IMR-90 (cell line): ENCODE measurements at regions not wholly inside any gene's neighbourhood (a gene's known extent, or its start where the extent isn't known, plus 50 kb on each side); places are given as distances from the start of the nearest gene placed in this dataset.

Source experiments
- ATAC-seq: fragments of 200-7000 bp; cut with Tn5 transposase; 2 replicates; pipeline ENCODE4 v1.9.1; 2020; ENCODE audit warnings: low read depth, mild to moderate bottlenecking, moderate library complexity
- BruUV-seq: library from RNA; stranded (reverse); fragments of 400-500 nt; replicated peaks from 2 replicates; lab custom pipeline; 2021; lab: Mats Ljungman, UMichigan
- CTCF ChIA-PET: fragments of 300-600 bp; formaldehyde crosslinking; extraction: SDS; loops from one replicate; lab custom pipeline; 2021; ENCODE audit warnings: antibody characterized with exemption; lab: Yijun Ruan, JAX
- POLR2A ChIA-PET: fragments of 300-600 bp; sonication (Branson Sonifier 250); formaldehyde crosslinking; loops from one replicate; lab custom pipeline; 2022; ENCODE audit warnings: antibody characterized with exemption; ENCODE audit not compliant: unreplicated experiment; lab: Charles Lee
- DNase-seq: peaks from one replicate; pipeline ENCODE4 v3.0.0; 2013
- H2AFZ ChIP-seq: replicated peaks from 2 replicates; pipeline ENCODE3; 2013; ENCODE audit warnings: low read length, mild to moderate bottlenecking; ENCODE audit not compliant: poor library complexity
- H2AK5ac ChIP-seq: 2 replicates; pipeline ENCODE4 v1.6.1; 2013; ENCODE audit warnings: low read depth, low read length, inconsistent platforms
- H2AK9ac ChIP-seq: replicated peaks from 2 replicates; pipeline ENCODE3; 2013; ENCODE audit warnings: mild to moderate bottlenecking, low read depth, low read length, moderate library complexity; ENCODE audit not compliant: poor library complexity
- H2BK120ac ChIP-seq: 2 replicates; pipeline ENCODE4 v1.6.1; 2013; ENCODE audit warnings: low read depth, low read length, inconsistent platforms
- H2BK15ac ChIP-seq: 3 replicates; pipeline ENCODE4 v1.6.1; 2013; ENCODE audit warnings: low read depth, low read length, inconsistent platforms
- H2BK20ac ChIP-seq: 2 replicates; pipeline ENCODE4 v1.6.1; 2013; ENCODE audit warnings: low read depth, mild to moderate bottlenecking, inconsistent platforms, low read length, moderate library complexity
- H2BK5ac ChIP-seq: 2 replicates; pipeline ENCODE4 v1.6.1; 2013; ENCODE audit warnings: mild to moderate bottlenecking, low read depth, low read length, inconsistent platforms; ENCODE audit not compliant: poor library complexity, severe bottlenecking
- H3K14ac ChIP-seq: replicated peaks from 2 replicates; pipeline ENCODE4 v1.6.1; 2013; ENCODE audit warnings: low read depth, low read length, inconsistent platforms
- H3K18ac ChIP-seq: 2 replicates; pipeline ENCODE4 v1.6.1; 2013; ENCODE audit warnings: low read depth, low read length, control low read depth
- H3K23ac ChIP-seq: 2 replicates; pipeline ENCODE4 v1.6.1; 2013; ENCODE audit warnings: low read depth, low read length, inconsistent platforms
- H3K27ac ChIP-seq: 2 replicates; pipeline ENCODE4 v1.5.1; 2013; ENCODE audit warnings: mild to moderate bottlenecking, control low read depth, low read length; ENCODE audit not compliant: insufficient read depth
- H3K27me3 ChIP-seq: 2 replicates; pipeline ENCODE4 v1.6.1; 2013; ENCODE audit warnings: low read length; ENCODE audit not compliant: control insufficient read depth, insufficient read depth
- H3K36me3 ChIP-seq: 2 replicates; pipeline ENCODE4 v1.6.1; 2013; ENCODE audit warnings: low read length, mixed read lengths; ENCODE audit not compliant: control insufficient read depth, insufficient read depth
- H3K4ac ChIP-seq: 2 replicates; pipeline ENCODE4 v1.6.1; 2013; ENCODE audit warnings: low read depth, low read length, inconsistent platforms
- H3K4me1 ChIP-seq: 2 replicates; pipeline ENCODE4 v1.6.1; 2013; ENCODE audit warnings: low read length, mixed read lengths; ENCODE audit not compliant: control insufficient read depth, insufficient read depth
- H3K4me2 ChIP-seq: 2 replicates; pipeline ENCODE4 v1.6.1; 2013; ENCODE audit warnings: low read depth, mild to moderate bottlenecking, control low read depth, low read length, moderate library complexity
- H3K4me3 ChIP-seq: 2 replicates; pipeline ENCODE4 v1.5.1; 2013; ENCODE audit warnings: low read depth, mild to moderate bottlenecking, control low read depth, low read length, moderate library complexity; ENCODE audit not compliant: insufficient read depth
- H3K56ac ChIP-seq: 2 replicates; pipeline ENCODE4 v1.6.1; 2013; ENCODE audit warnings: low read length, inconsistent platforms; ENCODE audit not compliant: insufficient read depth; ENCODE audit errors: extremely low read depth
- H3K79me1 ChIP-seq, 2 experiments: 2 replicates each; pipeline ENCODE4 v1.6.1; 2013; ENCODE audit warnings: low read length in 2 of 2, inconsistent platforms in 1 of 2, low read depth in 1 of 2
- H3K9ac ChIP-seq: 2 replicates; pipeline ENCODE4 v1.6.1; 2013; ENCODE audit warnings: low read depth, low read length, control low read depth
- H3K9me1 ChIP-seq: 2 replicates; pipeline ENCODE4 v1.6.1; 2013; ENCODE audit warnings: low read length, inconsistent platforms; ENCODE audit not compliant: insufficient read depth
- H3K9me3 ChIP-seq: 2 replicates; pipeline ENCODE4 v1.6.1; 2013; ENCODE audit warnings: low read length; ENCODE audit not compliant: control insufficient read depth, insufficient read depth
- H4K20me1 ChIP-seq: 2 replicates; pipeline ENCODE4 v1.6.1; 2013; ENCODE audit warnings: low read length, inconsistent platforms; ENCODE audit not compliant: insufficient read depth
- H4K5ac ChIP-seq: 2 replicates; pipeline ENCODE4 v1.6.1; 2013; ENCODE audit warnings: mild to moderate bottlenecking, low read depth, low read length, control low read depth
- H4K8ac ChIP-seq, 2 experiments: 2 replicates each; pipeline ENCODE4 v1.6.1; 2013; ENCODE audit warnings: low read depth in 2 of 2, low read length in 2 of 2, control low read depth in 1 of 2, inconsistent platforms in 1 of 2
- H4K91ac ChIP-seq: 2 replicates; pipeline ENCODE4 v1.6.1; 2013; ENCODE audit warnings: low read depth, low read length, inconsistent platforms; ENCODE audit not compliant: insufficient read depth
- BHLHE40 ChIP-seq: fragments of 150-350 bp; IDR thresholded peaks from 2 replicates; pipeline ENCODE4 v1.6.1; 2016; ENCODE audit warnings: mild to moderate bottlenecking, low read depth, low read length
- CEBPB ChIP-seq: IDR thresholded peaks from 2 replicates; pipeline ENCODE4 v1.6.1; 2012; ENCODE audit warnings: low read depth, low read length, improper control_type of control experiment
- CTCF ChIP-seq: conservative IDR thresholded peaks from 2 replicates; pipeline ENCODE4 v1.5.1; 2012; ENCODE audit warnings: mild to moderate bottlenecking, low read depth, low read length, improper control_type of control experiment
- ELK1 ChIP-seq: fragments of 150-350 bp; IDR thresholded peaks from 2 replicates; pipeline ENCODE4 v1.6.1; 2016; ENCODE audit warnings: low read depth, mild to moderate bottlenecking, low read length, moderate library complexity, borderline replicate concordance
- FOS ChIP-seq: fragments of 150-350 bp; IDR thresholded peaks from 2 replicates; pipeline ENCODE4 v1.6.1; 2016; ENCODE audit warnings: low read depth, low read length
- MAFK ChIP-seq: IDR thresholded peaks from 2 replicates; pipeline ENCODE4 v1.6.1; 2012; ENCODE audit warnings: low read depth, low read length, improper control_type of control experiment
- MAZ ChIP-seq: IDR thresholded peaks from 2 replicates; pipeline ENCODE4 v1.6.1; 2012; ENCODE audit warnings: low read depth, mild to moderate bottlenecking, low read length, improper control_type of control experiment, moderate library complexity, borderline replicate concordance
- POLR2A ChIP-seq: IDR thresholded peaks from 2 replicates; pipeline ENCODE4 v1.6.1; 2012; ENCODE audit warnings: mild to moderate bottlenecking, low read depth, low read length
- RAD21 ChIP-seq: IDR thresholded peaks from 2 replicates; pipeline ENCODE4 v1.6.1; 2012; ENCODE audit warnings: low read length, improper control_type of control experiment
- RCOR1 ChIP-seq: IDR thresholded peaks from 2 replicates; pipeline ENCODE4 v1.6.1; 2012; ENCODE audit warnings: mild to moderate bottlenecking, low read length, improper control_type of control experiment; ENCODE audit not compliant: insufficient replicate concordance
- RFX5 ChIP-seq: IDR thresholded peaks from 2 replicates; pipeline ENCODE4 v1.8.0; 2012; ENCODE audit warnings: low read depth, mild to moderate bottlenecking, low read length, moderate library complexity
- SMC3 ChIP-seq: fragments of 150-350 bp; IDR thresholded peaks from 2 replicates; pipeline ENCODE4 v1.6.1; 2016; ENCODE audit warnings: low read depth, mild to moderate bottlenecking, antibody characterized with exemption, low read length, moderate library complexity
- USF2 ChIP-seq: fragments of 150-350 bp; IDR thresholded peaks from 2 replicates; pipeline ENCODE4 v1.6.1; 2017; ENCODE audit warnings: mild to moderate bottlenecking, antibody characterized with exemption, low read length, low read depth
- WGBS, 2 experiments: methylation state at CpG; one replicate each; pipeline versions ENCODE4 v1.1.5 to v1.1.7; 2013; ENCODE audit warnings: missing lambda C conversion rate in 2 of 2; ENCODE audit not compliant: insufficient read length in 1 of 2; ENCODE audit errors: extremely low coverage in 2 of 2; 5-methylcytosine and 5-hydroxymethylcytosine counted together
- dilution Hi-C: fragments of 300-500 bp; cut with HindIII; formaldehyde crosslinking; loops from one replicate; pipeline ENCODE4 v1.14.3; 2018; ENCODE audit warnings: low sequenced_read_pairs; ENCODE audit not compliant: unreplicated experiment
- in situ Hi-C: fragments of 300-500 bp; cut with MboI; formaldehyde crosslinking; loops from 3 replicates; pipeline ENCODE4 v1.14.3; 2019; ENCODE audit warnings: low sequenced_read_pairs, inconsistent platforms, mixed read lengths
- intact Hi-C: fragments of 100-400 bp; cut with micrococcal nuclease; formaldehyde crosslinking; loops from 2 replicates; pipeline ENCODE4 v1.10.0; 2022

- no peak overlapping the region for H3K56ac ChIP-seq
- DNase-seq, result no peak
- TF ChIP-seq ELK1 (no peak), SMC3 (no peak), CTCF (no peak), RFX5 (no peak), POLR2A (no peak), RCOR1 (no peak), CEBPB (no peak), MAZ (no peak), FOS (no peak), USF2 (no peak), MAFK (no peak), BHLHE40 (no peak), RAD21 (no peak)
- H4K5ac ChIP-seq, result no peak overlapping the region
- no peak overlapping the region for H2AK5ac ChIP-seq
- H3K9me1 ChIP-seq, result no peaks in the 10 kb centered on the region
- peaks cover 10% of the 10 kb centered on the region for H3K9me3 ChIP-seq
- H4K91ac ChIP-seq, result no peak overlapping the region
- H3K79me1 ChIP-seq, result no peaks in the 10 kb centered on the region
- H3K4me2 ChIP-seq, result no peak overlapping the region
- intact Hi-C loops (no loop called here), dilution Hi-C loops (no loop called here), in situ Hi-C loops (no loop called here)
- ChIA-PET POLR2A (no interaction called here), CTCF (no interaction called here)
- no peak overlapping the region for H3K9ac ChIP-seq
- no TSS peak for BruUV-seq
- no peak overlapping the region for H2AK9ac ChIP-seq
- H2BK15ac ChIP-seq, result no peak overlapping the region
- H3K4ac ChIP-seq, result no peak overlapping the region
- no peaks in the 10 kb centered on the region for H3K27me3 ChIP-seq
- H3K14ac ChIP-seq, result no peak overlapping the region
- no peak overlapping the region for H2AFZ ChIP-seq
- H2BK120ac ChIP-seq, result no peak overlapping the region
- H3K36me3 ChIP-seq, result no peaks in the 10 kb centered on the region
- no peaks in the 10 kb centered on the region for H3K4me1 ChIP-seq
- no peak overlapping the region for H3K27ac ChIP-seq
- H4K8ac ChIP-seq, result no peak overlapping the region
- ATAC-seq, result no peak
- no peak overlapping the region for H2BK5ac ChIP-seq
- no peak overlapping the region for H3K23ac ChIP-seq
- no peaks in the 10 kb centered on the region for H4K20me1 ChIP-seq
- 50% methylated on average over 2 of the region's 6 CpGs; no CpG with 5 or more reads in 1 of the 2 experiments for WGBS, 2 experiments
- no peak overlapping the region for H2BK20ac ChIP-seq
- no peak overlapping the region for H3K4me3 ChIP-seq
- H3K18ac ChIP-seq, result no peak overlapping the region
Measured at GRCh38 chr2:5403392-5403791, 288.8 kb upstream of the SOX11 start.
